GM12864 (cell line): ENCODE measurements at regions not wholly inside any gene's neighbourhood (a gene's known extent, or its start where the extent isn't known, plus 50 kb on each side); places are given as distances from the start of the nearest gene placed in this dataset.

Experiments
- DNase-seq: peaks from one replicate; pipeline ENCODE4 v3.0.0-alpha.2; 2011; ENCODE audit warnings: low read depth
- H3K4me3 ChIP-seq: 2 replicates; pipeline ENCODE4 v1.5.1; 2011; ENCODE audit warnings: mild to moderate bottlenecking, low read depth, low read length, control low read depth
- TF ChIP-seq, protein P1 (sequence below): IDR thresholded peaks from 2 replicates; pipeline ENCODE4 v1.5.1; 2011; ENCODE audit warnings: low read depth, mild to moderate bottlenecking, moderate library complexity, low read length, control low read depth, inconsistent platforms; ENCODE audit errors: missing control alignments

DNA sequence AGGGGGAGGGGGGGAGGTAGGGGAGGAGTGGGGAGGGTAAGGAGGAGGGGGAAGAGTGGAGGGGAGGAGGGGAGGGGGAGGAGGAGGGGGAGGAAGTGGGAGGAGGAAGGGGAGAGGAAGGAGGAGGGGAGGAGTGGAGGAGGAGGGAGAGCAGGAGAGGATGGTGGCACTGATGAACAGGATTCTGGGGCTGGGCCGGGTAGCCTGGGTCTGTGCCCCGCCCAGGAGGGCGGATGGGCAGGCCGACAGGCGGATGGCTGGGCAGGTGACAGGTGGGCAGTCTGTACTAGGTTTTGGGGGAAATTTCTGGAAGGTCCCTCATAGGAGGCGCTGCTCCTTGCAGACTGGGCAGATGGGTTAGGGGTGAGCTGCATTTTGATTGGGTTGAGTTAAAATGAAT lies 66.0 kb upstream of the ADRA2C start:
- no peak overlapping the region for H3K4me3 ChIP-seq
- TF ChIP-seq, protein P1, sequence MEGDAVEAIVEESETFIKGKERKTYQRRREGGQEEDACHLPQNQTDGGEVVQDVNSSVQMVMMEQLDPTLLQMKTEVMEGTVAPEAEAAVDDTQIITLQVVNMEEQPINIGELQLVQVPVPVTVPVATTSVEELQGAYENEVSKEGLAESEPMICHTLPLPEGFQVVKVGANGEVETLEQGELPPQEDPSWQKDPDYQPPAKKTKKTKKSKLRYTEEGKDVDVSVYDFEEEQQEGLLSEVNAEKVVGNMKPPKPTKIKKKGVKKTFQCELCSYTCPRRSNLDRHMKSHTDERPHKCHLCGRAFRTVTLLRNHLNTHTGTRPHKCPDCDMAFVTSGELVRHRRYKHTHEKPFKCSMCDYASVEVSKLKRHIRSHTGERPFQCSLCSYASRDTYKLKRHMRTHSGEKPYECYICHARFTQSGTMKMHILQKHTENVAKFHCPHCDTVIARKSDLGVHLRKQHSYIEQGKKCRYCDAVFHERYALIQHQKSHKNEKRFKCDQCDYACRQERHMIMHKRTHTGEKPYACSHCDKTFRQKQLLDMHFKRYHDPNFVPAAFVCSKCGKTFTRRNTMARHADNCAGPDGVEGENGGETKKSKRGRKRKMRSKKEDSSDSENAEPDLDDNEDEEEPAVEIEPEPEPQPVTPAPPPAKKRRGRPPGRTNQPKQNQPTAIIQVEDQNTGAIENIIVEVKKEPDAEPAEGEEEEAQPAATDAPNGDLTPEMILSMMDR, result no peak
- no peak for DNase-seq

- no peak overlapping the region for H3K4me3 ChIP-seq
- no peak for DNase-seq
- TF ChIP-seq, protein P1, result no peak
Measured at GRCh38 chr4:3699678-3700077, 66.5 kb upstream of the ADRA2C start.

GRCh38 chr4:3699261-3699660 lies 66.9 kb upstream of the ADRA2C start:
- TF ChIP-seq, protein P1, result no peak
- H3K4me3 ChIP-seq, result no peak overlapping the region
- DNase-seq, result no peak

DNA sequence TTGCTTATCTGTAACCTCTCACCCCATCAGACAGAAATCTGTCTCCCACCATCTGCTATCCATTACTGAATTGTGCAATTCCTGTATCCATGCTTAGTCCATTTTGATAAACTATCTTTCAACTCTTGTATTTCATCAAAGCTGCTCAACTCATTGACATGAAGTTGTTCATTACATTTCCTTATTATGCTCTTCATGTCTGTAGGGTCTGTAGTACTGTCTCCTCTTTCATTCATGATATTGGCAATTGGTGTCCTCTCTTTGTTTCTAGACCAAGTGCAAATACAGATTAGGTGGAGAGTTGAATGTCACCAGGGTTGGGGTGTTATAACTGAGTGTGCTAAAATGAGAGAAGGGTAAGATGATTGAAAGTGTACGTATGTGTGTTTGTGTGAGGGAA lies 69.2 kb upstream of the ADRA2C start:
- TF ChIP-seq, protein P1, result no peak
- no peak for DNase-seq
- H3K4me3 ChIP-seq, result no peak overlapping the region

DNA sequence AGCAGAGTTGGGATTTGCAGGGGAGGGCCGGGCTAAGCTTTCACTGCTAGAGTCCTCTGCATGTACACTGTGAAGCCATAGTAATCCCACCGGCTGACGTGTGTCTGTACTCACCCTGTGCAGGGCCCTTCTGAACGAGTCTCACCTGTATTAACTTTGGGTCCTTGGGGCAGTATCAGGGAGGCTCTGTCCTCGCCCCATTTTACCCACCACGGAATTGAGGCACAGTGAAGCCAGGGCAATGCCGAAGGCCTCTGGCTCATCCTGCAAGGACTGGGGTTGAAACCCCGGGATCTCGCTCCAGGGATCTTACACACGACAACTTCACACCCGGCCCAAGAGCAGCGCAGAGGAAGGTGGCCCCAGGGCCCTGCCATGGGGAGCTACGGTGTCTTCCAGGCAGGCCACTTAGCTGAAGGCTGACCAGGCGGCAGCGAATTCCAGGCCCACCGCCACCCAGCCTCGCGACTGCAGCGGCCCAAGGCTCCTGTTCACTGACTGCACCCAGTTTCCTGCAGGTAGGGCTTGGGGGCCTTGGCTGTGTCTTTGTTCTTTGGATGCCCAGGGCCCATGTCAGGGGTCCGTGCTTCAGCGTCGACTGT lies 75.5 kb upstream of the ADRA2C start:
- no peak for DNase-seq
- H3K4me3 ChIP-seq, result no peak overlapping the region
- TF ChIP-seq, protein P1, result no peak

- H3K4me3 ChIP-seq, result no peak overlapping the region
- TF ChIP-seq, protein P1, result no peak
- DNase-seq, result no peak
Measured at GRCh38 chr4:3689576-3690550, 76.3 kb upstream of the ADRA2C start.

DNA sequence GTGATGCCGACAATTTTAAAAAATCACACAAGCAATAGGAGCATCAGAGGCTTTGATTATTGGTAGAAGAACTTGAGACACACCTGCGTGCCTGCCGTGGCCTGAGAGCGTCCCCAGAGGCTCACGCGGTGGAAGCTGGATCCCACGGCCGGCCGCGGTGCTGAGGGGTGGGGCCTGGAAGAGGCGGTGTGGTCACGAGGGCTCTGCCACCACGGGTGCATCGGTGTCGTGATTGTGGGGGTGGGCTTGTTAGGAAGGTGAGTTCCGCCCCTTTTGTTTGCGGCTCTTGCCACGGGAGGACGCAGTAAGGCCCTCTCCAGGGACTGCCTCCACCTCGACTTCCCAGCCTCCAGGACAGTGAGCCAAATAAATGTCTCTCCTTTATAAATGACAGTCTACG lies 77.2 kb upstream of the ADRA2C start:
- no peak overlapping the region for H3K4me3 ChIP-seq
- no peak for DNase-seq
- TF ChIP-seq, protein P1, result no peak
